ENCODE measurements at regions not wholly inside any gene's neighbourhood (a gene's known extent, or its start where the extent isn't known, plus 50 kb on each side); places are given as distances from the start of the nearest gene placed in this dataset.

- TF ChIP-seq RAD21 (IDR thresholded peaks at IDR 0.05; ENCODE audit: low read depth) (no peak), ZFX (IDR thresholded peaks at IDR 0.05) (no peak), ZNF274 (IDR thresholded peaks at IDR 0.05; ENCODE audit: low read depth, low read length) (no peak), CTCF (IDR thresholded peaks at IDR 0.05 in 2 of 3, conservative IDR thresholded peaks at IDR 0.05 in 1 of 3; ENCODE audit: borderline replicate concordance in 1 of 3, insufficient read depth in 1 of 3, low read depth in 2 of 3, low read length in 2 of 3) (no peak), ZBTB33 (IDR thresholded peaks at IDR 0.05; ENCODE audit: extremely low read depth, insufficient replicate concordance, low read length) (no peak), FOSL1 (IDR thresholded peaks at IDR 0.05; ENCODE audit: low read depth) (no peak), EGR1 (IDR thresholded peaks at IDR 0.05; ENCODE audit: low read depth) (no peak), MAX (IDR thresholded peaks at IDR 0.05) (no peak), REST (IDR thresholded peaks at IDR 0.05; ENCODE audit: low read depth) (no peak), ATF3 (IDR thresholded peaks at IDR 0.05) (no peak), JUND (IDR thresholded peaks at IDR 0.05) (no peak), YY1 (IDR thresholded peaks at IDR 0.05; ENCODE audit: extremely low read depth, insufficient replicate concordance, low read depth, low read length) (no peak), CBX3 (IDR thresholded peaks at IDR 0.05; ENCODE audit: low read depth) (no peak)
- ChIA-PET RAD21 (ENCODE audit: low non-redundant PET in 1 of 2, low total read pairs in 2 of 2, uncharacterized antibody in 2 of 2, unreplicated experiment in 2 of 2) (no interaction called here), CTCF (no interaction called here), POLR2A (no interaction called here)
- H3K9me2 ChIP-seq (ENCODE audit: insufficient read depth), result no peaks in the 10 kb centered on the region
- DNase-seq (ENCODE audit: low read depth, low spot score) (no peak), ATAC-seq (no peak)
- no peaks in the 10 kb centered on the region for H3K4me1 ChIP-seq (ENCODE audit: control insufficient read depth in 1 of 2, insufficient read depth in 2 of 2, low read length in 2 of 2)
- no peaks in the 10 kb centered on the region for H4K20me1 ChIP-seq (ENCODE audit: insufficient read depth)
- no peak overlapping the region for H2AFZ ChIP-seq (ENCODE audit: low read depth, low read length, poor library complexity, severe bottlenecking)
- H3K4me2 ChIP-seq (ENCODE audit: low read length), result no peak overlapping the region
- no peak overlapping the region for H3K4me3 ChIP-seq (replicated peaks in 1 of 2; ENCODE audit: low read depth in 1 of 2, low read length in 2 of 2)
- H3K9ac ChIP-seq (ENCODE audit: low read length), result no peak overlapping the region
- intact Hi-C loops (cut with micrococcal nuclease), result no loop called here
- H3K9me3 ChIP-seq (ENCODE audit: control insufficient read depth in 1 of 2, insufficient read depth in 1 of 2, low read depth in 1 of 2, low read length in 2 of 2), result peaks cover 22 to 62% of the 10 kb centered on the region in 2 experiments; a peak in 2 of 4 replicates
- no peaks in the 10 kb centered on the region for H3K27me3 ChIP-seq (ENCODE audit: insufficient read depth, low read length)
- no peaks in the 10 kb centered on the region for H3K79me2 ChIP-seq (ENCODE audit: insufficient read depth, low read length)
- no peak overlapping the region for H3K27ac ChIP-seq (ENCODE audit: low read depth, low read length)
- BruUV-seq (replicated peaks), result no TSS peak
- no peaks in the 10 kb centered on the region for H3K36me3 ChIP-seq (ENCODE audit: control insufficient read depth in 1 of 2, insufficient read depth in 2 of 2, low read length in 2 of 2)
These were observed 483.0 kb upstream of the SORCS1 start for GRCh38 chr10:107647462-107647861.

Measured in HCT116 (cell line).